Endothelial cell of umbilical vein (primary cell): ENCODE measurements at regions not wholly inside any gene's neighbourhood (a gene's known extent, or its start where the extent isn't known, plus 50 kb on each side); places are given as distances from the start of the nearest gene placed in this dataset.

Source experiments
- BruUV-seq: library from RNA; stranded (reverse); fragments of 400-500 nt; replicated peaks from 2 replicates; lab custom pipeline; 2021; lab: Mats Ljungman, UMichigan
- CTCF ChIA-PET: fragments of 300-600, 350-600 bp; sonication (Branson Sonifier 250); formaldehyde crosslinking; loops from one replicate; lab custom pipeline; 2021; ENCODE audit warnings: antibody characterized with exemption, inconsistent platforms; lab: Charles Lee
- POLR2A ChIA-PET: fragments of 300-600, 350-600 bp; sonication (Branson Sonifier 250); formaldehyde crosslinking; loops from one replicate; lab custom pipeline; 2021; ENCODE audit warnings: antibody characterized with exemption, inconsistent platforms; lab: Charles Lee
- DNase-seq: peaks from one replicate; pipeline ENCODE4 v3.0.0-alpha.2; 2011; ENCODE audit warnings: low read depth, low spot score
- FAIRE-seq: peaks from 2 replicates; lab custom pipeline; 2011; peaks lifted over from hg19 to GRCh38; lab: Jason Lieb, UNC
- H2AFZ ChIP-seq: 2 replicates; pipeline ENCODE4 v1.6.0; 2012; ENCODE audit warnings: low read depth, low read length, control low read depth, inconsistent platforms
- H3K27ac ChIP-seq: 2 replicates; pipeline ENCODE4 v1.5.1; 2011; ENCODE audit warnings: low read depth, mild to moderate bottlenecking, control low read depth, low read length, moderate library complexity; ENCODE audit not compliant: insufficient read depth
- H3K27me3 ChIP-seq, 2 experiments: 2 replicates each; pipeline versions ENCODE4 v1.6.0 to v1.6.1; 2011; ENCODE audit warnings: low read length in 2 of 2, mixed read lengths in 1 of 2; ENCODE audit not compliant: control insufficient read depth in 2 of 2, insufficient read depth in 2 of 2
- H3K36me3 ChIP-seq, 2 experiments: 2 replicates in 1 of 2; 3 replicates in 1 of 2; pipeline ENCODE4 v1.5.1; 2011; ENCODE audit warnings: low read length in 2 of 2, mild to moderate bottlenecking in 1 of 2, moderate library complexity in 1 of 2; ENCODE audit not compliant: control insufficient read depth in 2 of 2, insufficient read depth in 2 of 2; ENCODE audit errors: extremely low read depth in 1 of 2
- H3K4me1 ChIP-seq: 3 replicates; pipeline ENCODE4 v1.5.1; 2011; ENCODE audit warnings: mild to moderate bottlenecking, low read length; ENCODE audit not compliant: control insufficient read depth, insufficient read depth; ENCODE audit errors: extremely low read depth
- H3K4me2 ChIP-seq: 2 replicates; pipeline ENCODE4 v1.6.1; 2011; ENCODE audit warnings: low read length, control low read depth, mixed read lengths; ENCODE audit not compliant: insufficient read depth
- H3K4me3 ChIP-seq, 3 experiments: fragments of 200-600 bp in 1 of 3; sonication (generic), shearing (Covaris generic) in 1 of 3; replicated peaks in 1 of 3; 2 replicates each; pipeline ENCODE4 v1.5.1; 2011 to 2016; ENCODE audit warnings: control low read depth in 3 of 3, low read length in 3 of 3, mild to moderate bottlenecking in 2 of 3, inconsistent platforms in 1 of 3, low read depth in 1 of 3, moderate library complexity in 1 of 3; ENCODE audit not compliant: insufficient read depth in 1 of 3
- H3K79me2 ChIP-seq: 2 replicates; pipeline ENCODE4 v1.6.0; 2012; ENCODE audit warnings: low read length, inconsistent platforms; ENCODE audit not compliant: control insufficient read depth, insufficient read depth
- H3K9ac ChIP-seq: replicated peaks from 2 replicates; pipeline ENCODE3; 2011; ENCODE audit warnings: low read length, control low read depth; ENCODE audit not compliant: insufficient read depth; ENCODE audit errors: extremely low read depth
- H3K9me1 ChIP-seq: replicated peaks from 3 replicates; pipeline ENCODE4 v1.6.0; 2011; ENCODE audit warnings: mild to moderate bottlenecking, low read length; ENCODE audit not compliant: control insufficient read depth, insufficient read depth; ENCODE audit errors: extremely low read depth
- H3K9me3 ChIP-seq: replicated peaks from 2 replicates; pipeline ENCODE4 v1.5.1; 2012; ENCODE audit warnings: low read length, inconsistent platforms; ENCODE audit not compliant: control insufficient read depth, insufficient read depth
- H4K20me1 ChIP-seq: replicated peaks from 2 replicates; pipeline ENCODE3; 2011; ENCODE audit warnings: mild to moderate bottlenecking, low read length; ENCODE audit not compliant: control insufficient read depth, insufficient read depth; ENCODE audit errors: extremely low read depth
- EZH2 ChIP-seq: IDR thresholded peaks from 2 replicates; pipeline ENCODE4 v1.6.1; 2012; ENCODE audit warnings: borderline replicate concordance, low read depth, mild to moderate bottlenecking, moderate library complexity, low read length, inconsistent platforms; ENCODE audit not compliant: severe bottlenecking
- FOS ChIP-seq: IDR thresholded peaks from 2 replicates; pipeline ENCODE4 v1.6.1; 2011; ENCODE audit warnings: mild to moderate bottlenecking, low read length, moderate library complexity, borderline replicate concordance; ENCODE audit not compliant: insufficient read depth
- GATA2 ChIP-seq: IDR thresholded peaks from 2 replicates; pipeline ENCODE4 v1.7.0; 2011; ENCODE audit warnings: low read depth, mild to moderate bottlenecking, moderate library complexity, mixed read lengths, low read length; ENCODE audit not compliant: insufficient read length, insufficient read depth
- JUN ChIP-seq: IDR thresholded peaks from 2 replicates; pipeline ENCODE4 v1.6.1; 2011; ENCODE audit warnings: borderline replicate concordance, low read depth; ENCODE audit not compliant: insufficient read length, insufficient read depth
- MAX ChIP-seq: IDR thresholded peaks from 2 replicates; pipeline ENCODE4 v1.6.1; 2011; ENCODE audit not compliant: insufficient read depth, insufficient read length
- MYC ChIP-seq: IDR thresholded peaks from one replicate; pipeline ENCODE4 v1.6.1; 2011; ENCODE audit warnings: mild to moderate bottlenecking, low read depth, low read length
- POLR2A ChIP-seq: IDR thresholded peaks from 2 replicates; pipeline ENCODE4 v1.6.1; 2012; ENCODE audit warnings: low read depth, mild to moderate bottlenecking, control low read depth, low read length
- POLR2AphosphoS5 ChIP-seq: IDR thresholded peaks from 2 replicates; pipeline ENCODE4 v1.6.1; 2012; ENCODE audit warnings: low read depth, mild to moderate bottlenecking, control low read depth, low read length, moderate library complexity; ENCODE audit not compliant: insufficient read depth
- dilution Hi-C: fragments of 300-500 bp; cut with MboI; formaldehyde crosslinking; loops from one replicate; pipeline ENCODE4 v1.15.0; 2019; ENCODE audit warnings: low sequenced_read_pairs; ENCODE audit not compliant: extremely low pct_ligation_motif_present
- intact Hi-C: fragments of 100-400 bp; cut with micrococcal nuclease; formaldehyde crosslinking; loops from one replicate; pipeline ENCODE4 v1.10.0; 2022
- TF ChIP-seq, protein P1 (sequence below), 2 donors: IDR thresholded peaks; 1 replicate in 1 of 2; 2 replicates in 1 of 2; pipeline ENCODE4 v1.5.1; 2011; ENCODE audit warnings: low read length in 2 of 2, mild to moderate bottlenecking in 2 of 2, moderate library complexity in 2 of 2, control low read depth in 1 of 2, inconsistent platforms in 1 of 2, low read depth in 1 of 2; ENCODE audit not compliant: insufficient read depth in 1 of 2; ENCODE audit errors: extremely low read depth in 1 of 2

GRCh38 chr1:69502991-69503390 lies 64.7 kb upstream of the LRRC7 start:
- no TSS peak for BruUV-seq

More at GRCh38 chr1:69502991-69503390, 64.7 kb upstream of the LRRC7 start:
- Histone ChIP-seq H3K4me2 (no peak overlapping the region), H2AFZ (no peak overlapping the region), H3K9me3 (no peaks in the 10 kb centered on the region), H3K36me3 (no peaks in the 10 kb centered on the region), H3K9ac (no peak overlapping the region), H3K27me3 (no peaks in the 10 kb centered on the region), H4K20me1 (no peaks in the 10 kb centered on the region), H3K4me3 (no peak overlapping the region), H3K27ac (no peak overlapping the region), H3K9me1 (no peaks in the 10 kb centered on the region), H3K4me1 (no peaks in the 10 kb centered on the region), H3K79me2 (no peaks in the 10 kb centered on the region)
- intact Hi-C loops (no loop called here), dilution Hi-C loops (no loop called here)
- FAIRE-seq: no peak
- DNase-seq: no peak
- TF ChIP-seq FOS (no peak), JUN (no peak), MYC (no peak), POLR2AphosphoS5 (no peak), GATA2 (no peak), MAX (no peak), POLR2A (no peak), EZH2 (no peak)
- TF ChIP-seq, protein P1, sequence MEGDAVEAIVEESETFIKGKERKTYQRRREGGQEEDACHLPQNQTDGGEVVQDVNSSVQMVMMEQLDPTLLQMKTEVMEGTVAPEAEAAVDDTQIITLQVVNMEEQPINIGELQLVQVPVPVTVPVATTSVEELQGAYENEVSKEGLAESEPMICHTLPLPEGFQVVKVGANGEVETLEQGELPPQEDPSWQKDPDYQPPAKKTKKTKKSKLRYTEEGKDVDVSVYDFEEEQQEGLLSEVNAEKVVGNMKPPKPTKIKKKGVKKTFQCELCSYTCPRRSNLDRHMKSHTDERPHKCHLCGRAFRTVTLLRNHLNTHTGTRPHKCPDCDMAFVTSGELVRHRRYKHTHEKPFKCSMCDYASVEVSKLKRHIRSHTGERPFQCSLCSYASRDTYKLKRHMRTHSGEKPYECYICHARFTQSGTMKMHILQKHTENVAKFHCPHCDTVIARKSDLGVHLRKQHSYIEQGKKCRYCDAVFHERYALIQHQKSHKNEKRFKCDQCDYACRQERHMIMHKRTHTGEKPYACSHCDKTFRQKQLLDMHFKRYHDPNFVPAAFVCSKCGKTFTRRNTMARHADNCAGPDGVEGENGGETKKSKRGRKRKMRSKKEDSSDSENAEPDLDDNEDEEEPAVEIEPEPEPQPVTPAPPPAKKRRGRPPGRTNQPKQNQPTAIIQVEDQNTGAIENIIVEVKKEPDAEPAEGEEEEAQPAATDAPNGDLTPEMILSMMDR (IDR thresholded peaks at IDR 0.05; ENCODE audit: extremely low read depth in 1 of 2, insufficient read depth in 1 of 2, low read depth in 1 of 2, low read length in 2 of 2): no peak
- ChIA-PET POLR2A (no interaction called here), CTCF (no interaction called here)
